NB4 (cell line): ENCODE measurements at regions not wholly inside any gene's neighbourhood (a gene's known extent, or its start where the extent isn't known, plus 50 kb on each side); places are given as distances from the start of the nearest gene placed in this dataset.

Source experiments
- MAX ChIP-seq: IDR thresholded peaks from 2 replicates; pipeline ENCODE4 v1.6.1; 2011; ENCODE audit warnings: low read depth, low read length
- MYC ChIP-seq: IDR thresholded peaks from 2 replicates; pipeline ENCODE4 v1.6.1; 2011; ENCODE audit warnings: low read depth, low read length
- POLR2A ChIP-seq: IDR thresholded peaks from 2 replicates; pipeline ENCODE4 v1.6.1; 2011; ENCODE audit warnings: mild to moderate bottlenecking; ENCODE audit not compliant: insufficient read length; ENCODE audit errors: extremely low read depth
- TF ChIP-seq, protein P1 (sequence below): IDR thresholded peaks from one replicate; pipeline ENCODE4 v1.5.1; 2012; ENCODE audit warnings: low read depth, low read length

DNA sequence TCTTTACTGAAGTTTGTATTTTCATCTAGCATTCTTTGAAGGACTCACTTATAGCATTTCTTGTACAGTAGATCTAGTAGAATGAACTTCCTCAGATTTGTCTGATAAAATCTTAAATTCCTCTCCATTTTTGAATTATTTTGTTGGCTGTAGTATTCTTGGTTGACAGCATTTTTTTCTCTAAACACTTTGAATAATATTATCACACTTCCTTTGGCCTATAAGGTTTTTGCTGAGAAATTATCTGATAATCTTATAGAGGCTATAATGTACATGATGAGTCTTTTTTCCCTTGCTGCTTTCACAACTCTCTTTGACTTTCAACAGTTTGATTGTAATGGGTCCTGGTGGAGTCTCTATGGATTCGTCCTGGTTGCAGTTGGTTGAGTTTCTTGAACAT is 169.5 kb downstream of the NOL4 start:
- TF ChIP-seq, protein P1, sequence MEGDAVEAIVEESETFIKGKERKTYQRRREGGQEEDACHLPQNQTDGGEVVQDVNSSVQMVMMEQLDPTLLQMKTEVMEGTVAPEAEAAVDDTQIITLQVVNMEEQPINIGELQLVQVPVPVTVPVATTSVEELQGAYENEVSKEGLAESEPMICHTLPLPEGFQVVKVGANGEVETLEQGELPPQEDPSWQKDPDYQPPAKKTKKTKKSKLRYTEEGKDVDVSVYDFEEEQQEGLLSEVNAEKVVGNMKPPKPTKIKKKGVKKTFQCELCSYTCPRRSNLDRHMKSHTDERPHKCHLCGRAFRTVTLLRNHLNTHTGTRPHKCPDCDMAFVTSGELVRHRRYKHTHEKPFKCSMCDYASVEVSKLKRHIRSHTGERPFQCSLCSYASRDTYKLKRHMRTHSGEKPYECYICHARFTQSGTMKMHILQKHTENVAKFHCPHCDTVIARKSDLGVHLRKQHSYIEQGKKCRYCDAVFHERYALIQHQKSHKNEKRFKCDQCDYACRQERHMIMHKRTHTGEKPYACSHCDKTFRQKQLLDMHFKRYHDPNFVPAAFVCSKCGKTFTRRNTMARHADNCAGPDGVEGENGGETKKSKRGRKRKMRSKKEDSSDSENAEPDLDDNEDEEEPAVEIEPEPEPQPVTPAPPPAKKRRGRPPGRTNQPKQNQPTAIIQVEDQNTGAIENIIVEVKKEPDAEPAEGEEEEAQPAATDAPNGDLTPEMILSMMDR: no peak
- TF ChIP-seq POLR2A (no peak), MAX (no peak), MYC (no peak)
